Dermis microvascular lymphatic vessel endothelial cell (primary cell): ENCODE measurements at regions not wholly inside any gene's neighbourhood (a gene's known extent, or its start where the extent isn't known, plus 50 kb on each side); places are given as distances from the start of the nearest gene placed in this dataset.

Source experiments
- DNase-seq, 2 donors: peaks; one replicate each; pipeline versions ENCODE4 v3.0.0 to v3.0.0-alpha.2; 2010; ENCODE audit warnings: low read depth in 2 of 2

- no peak for DNase-seq
These were observed 128.9 kb downstream of the KLF13 start for GRCh38 chr15:31455499-31455898.

GRCh38 chr15:31456354-31457060, 129.9 kb downstream of the KLF13 start:
- no peak for DNase-seq

- no peak for DNase-seq
These were observed 130.5 kb downstream of the KLF13 start for GRCh38 chr15:31457161-31457560.

GRCh38 chr15:31457631-31458526, 131.2 kb downstream of the KLF13 start:
- DNase-seq, result peak in 1 of 2 donors; percentile 81

- DNase-seq, result no peak
These were observed 132.2 kb downstream of the KLF13 start for GRCh38 chr15:31458596-31459399.

- no peak for DNase-seq
These were observed 132.7 kb downstream of the KLF13 start for GRCh38 chr15:31459400-31459748.

- DNase-seq, result peak in 1 of 2 donors; percentile 45
These were observed 134.7 kb downstream of the KLF13 start for GRCh38 chr15:31461375-31461774.

- peak; percentile 30 to 40 for DNase-seq
These were observed 135.4 kb downstream of the KLF13 start for GRCh38 chr15:31461911-31462480.

GRCh38 chr15:31463521-31464102, 137.0 kb downstream of the KLF13 start:
- DNase-seq, result peak; percentile 89

GRCh38 chr15:31464216-31465082, 137.8 kb downstream of the KLF13 start:
- DNase-seq, result no peak

- no peak for DNase-seq
These were observed 138.7 kb downstream of the KLF13 start for GRCh38 chr15:31465083-31465955.

- DNase-seq, result no peak
These were observed 140.7 kb downstream of the KLF13 start for GRCh38 chr15:31467361-31467760.

GRCh38 chr15:31468911-31469785, 142.5 kb downstream of the KLF13 start:
- no peak for DNase-seq

- no peak for DNase-seq
These were observed 143.3 kb downstream of the KLF13 start for GRCh38 chr15:31469786-31470525.

- no peak for DNase-seq
These were observed 144.1 kb downstream of the KLF13 start for GRCh38 chr15:31470756-31471155.

- no peak for DNase-seq
These were observed 145.2 kb downstream of the KLF13 start for GRCh38 chr15:31471731-31472430.
